C4-2B (cell line): ENCODE measurements at regions not wholly inside any gene's neighbourhood (a gene's known extent, or its start where the extent isn't known, plus 50 kb on each side); places are given as distances from the start of the nearest gene placed in this dataset.

ENCODE experiments used
- CTCF ChIP-seq: fragments of 450-650 bp; conservative IDR thresholded peaks from 2 replicates; pipeline ENCODE4 v1.5.1; 2017; ENCODE audit warnings: mild to moderate bottlenecking
- ZFX ChIP-seq: fragments of 450-650 bp; IDR thresholded peaks from 2 replicates; pipeline ENCODE4 v1.6.1; 2017

DNA sequence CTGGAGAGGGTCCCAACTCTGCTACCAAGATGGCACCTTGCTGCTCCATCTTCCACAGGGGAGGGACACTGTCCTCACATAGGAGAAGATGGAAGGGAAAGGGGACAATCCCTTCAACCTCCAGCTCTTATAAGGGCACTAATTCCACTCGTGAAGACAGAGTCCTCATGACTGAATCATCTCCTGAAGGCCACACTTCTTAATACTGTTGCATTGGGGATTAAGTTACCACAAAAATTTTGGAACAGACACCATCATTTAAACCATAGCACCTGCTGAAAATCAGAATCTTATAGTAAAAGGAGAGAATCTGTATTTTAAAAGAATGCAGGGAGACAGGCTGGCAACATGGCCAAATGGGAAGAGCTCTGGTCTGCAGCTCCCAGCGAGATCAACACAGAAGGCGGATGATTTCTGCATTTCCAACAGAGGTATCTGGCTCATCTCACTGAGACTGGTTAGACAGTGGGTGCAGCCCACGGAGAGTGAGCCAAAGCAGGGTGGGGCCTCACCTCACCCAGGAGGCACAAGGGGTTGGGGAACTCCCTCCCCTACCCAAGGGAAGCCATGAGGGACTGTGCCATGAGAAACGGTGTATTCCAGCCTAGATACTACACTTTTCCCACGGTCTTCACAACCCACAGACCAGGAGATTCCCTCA lies 69.4 kb upstream of the LIPC start:
- TF ChIP-seq CTCF: no peak
- TF ChIP-seq ZFX: no peak
